Left lung (tissue), 4 donors: ENCODE measurements at regions not wholly inside any gene's neighbourhood (a gene's known extent, or its start where the extent isn't known, plus 50 kb on each side); places are given as distances from the start of the nearest gene placed in this dataset.
"Not testable (repeated sequence)": the region's sequence is repeated elsewhere in the genome, so short reads cannot be mapped to it uniquely, and the experiment has no call there.

Source experiments
- ATAC-seq: fragments of 200-7000 bp; cut with Tn5 transposase; one replicate; pipeline ENCODE4 v1.9.1; 2020; ENCODE audit warnings: moderate library complexity
- DNase-seq, 4 donors: peaks; one replicate each; pipeline ENCODE4 v3.0.0-alpha.2; 2013 to 2020
- H3K27ac ChIP-seq, 2 donors: fragments of 200-600 bp; sonication (generic) in 1 of 2; one replicate each; pipeline versions ENCODE4 v1.5.0 to v1.8.0; 2020 to 2021
- H3K27me3 ChIP-seq, 2 donors: fragments of 200-600 bp; sonication (generic) in 1 of 2; one replicate each; pipeline versions ENCODE4 v1.5.0 to v1.8.0; 2020 to 2021
- H3K36me3 ChIP-seq, 2 donors: fragments of 200-600 bp; sonication (generic) in 1 of 2; one replicate each; pipeline versions ENCODE4 v1.5.0 to v1.8.0; 2020 to 2021
- H3K4me1 ChIP-seq, 2 donors: fragments of 200-600 bp; one replicate each; pipeline ENCODE4 v1.8.0; 2021
- H3K4me3 ChIP-seq, 2 donors: fragments of 200-600 bp; sonication (generic) in 1 of 2; one replicate each; pipeline versions ENCODE4 v1.5.0 to v1.8.0; 2020 to 2021; ENCODE audit warnings: mild to moderate bottlenecking in 1 of 2
- H3K9me3 ChIP-seq, 2 donors: fragments of 200-600 bp; sonication (generic) in 1 of 2; one replicate each; pipeline versions ENCODE4 v1.5.0 to v1.8.0; 2020 to 2021
- intact Hi-C, 2 donors: fragments of 100-400 bp; cut with DNase I; formaldehyde crosslinking; loops; one replicate each; pipeline versions ENCODE4 v1.11.2 to v1.14.2; 2022
- TF ChIP-seq, protein P1 (sequence below), 2 donors: fragments of 200-600 bp; sonication (generic) in 1 of 2; IDR thresholded peaks; one replicate each; pipeline versions ENCODE4 v1.5.0 to v1.8.0; 2021; ENCODE audit warnings: antibody characterized with exemption in 2 of 2
- donor health status: DM: no; HTN: yes; CAD: no.
- donor health status: DM: no; HTN: no; CAD: no.

DNA sequence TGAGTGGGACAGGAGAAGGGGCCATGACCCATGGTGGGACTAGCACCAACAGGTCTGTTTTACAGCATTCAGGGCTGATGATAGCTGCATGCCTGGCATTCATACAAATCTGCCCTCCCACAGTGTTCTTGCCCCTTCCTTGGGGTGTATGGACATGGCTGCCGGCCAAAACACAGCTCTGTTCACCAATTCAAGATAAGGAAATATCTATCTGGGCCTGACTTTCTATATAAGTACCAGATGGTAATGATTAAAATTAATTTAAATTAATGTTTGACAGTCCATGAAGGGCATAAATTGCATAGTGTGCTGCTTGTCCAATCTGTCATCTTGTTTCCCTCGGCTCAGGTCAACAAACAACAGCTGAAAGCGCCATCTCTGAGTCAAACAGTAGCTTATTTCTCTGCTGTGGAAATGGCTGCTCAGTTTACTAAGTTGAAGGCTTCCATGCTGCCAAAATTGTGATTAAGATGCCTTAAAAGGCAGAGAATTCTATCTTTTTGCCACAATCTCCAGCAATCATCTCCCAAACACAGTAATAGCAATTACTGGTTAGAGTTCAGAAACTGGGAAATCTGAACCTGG lies 67.0 kb upstream of the TSPAN7 start:
- H3K36me3 ChIP-seq, result no peaks in the 10 kb centered on the region
- intact Hi-C loops, result no loop called here
- DNase-seq, result no peak
- no peak overlapping the region for H3K27ac ChIP-seq
- H3K9me3 ChIP-seq, result no peaks in the 10 kb centered on the region
- H3K4me1 ChIP-seq, result no peaks in the 10 kb centered on the region
- no peaks in the 10 kb centered on the region for H3K27me3 ChIP-seq
- H3K4me3 ChIP-seq, result no peak overlapping the region
- TF ChIP-seq, protein P1, sequence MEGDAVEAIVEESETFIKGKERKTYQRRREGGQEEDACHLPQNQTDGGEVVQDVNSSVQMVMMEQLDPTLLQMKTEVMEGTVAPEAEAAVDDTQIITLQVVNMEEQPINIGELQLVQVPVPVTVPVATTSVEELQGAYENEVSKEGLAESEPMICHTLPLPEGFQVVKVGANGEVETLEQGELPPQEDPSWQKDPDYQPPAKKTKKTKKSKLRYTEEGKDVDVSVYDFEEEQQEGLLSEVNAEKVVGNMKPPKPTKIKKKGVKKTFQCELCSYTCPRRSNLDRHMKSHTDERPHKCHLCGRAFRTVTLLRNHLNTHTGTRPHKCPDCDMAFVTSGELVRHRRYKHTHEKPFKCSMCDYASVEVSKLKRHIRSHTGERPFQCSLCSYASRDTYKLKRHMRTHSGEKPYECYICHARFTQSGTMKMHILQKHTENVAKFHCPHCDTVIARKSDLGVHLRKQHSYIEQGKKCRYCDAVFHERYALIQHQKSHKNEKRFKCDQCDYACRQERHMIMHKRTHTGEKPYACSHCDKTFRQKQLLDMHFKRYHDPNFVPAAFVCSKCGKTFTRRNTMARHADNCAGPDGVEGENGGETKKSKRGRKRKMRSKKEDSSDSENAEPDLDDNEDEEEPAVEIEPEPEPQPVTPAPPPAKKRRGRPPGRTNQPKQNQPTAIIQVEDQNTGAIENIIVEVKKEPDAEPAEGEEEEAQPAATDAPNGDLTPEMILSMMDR (IDR thresholded peaks at IDR 0.05), result no peak
- ATAC-seq, result no peak

GRCh38 chrX:38499658-38500057 lies 61.7 kb upstream of the TSPAN7 start:
- ATAC-seq, DNase-seq, H3K27ac ChIP-seq, intact Hi-C loops, H3K4me3 ChIP-seq, H3K4me1 ChIP-seq, H3K27me3 ChIP-seq, H3K36me3 ChIP-seq, H3K9me3 ChIP-seq: not testable (repeated sequence)

- Histone ChIP-seq H3K4me1 (no peaks in the 10 kb centered on the region), H3K36me3 (no peaks in the 10 kb centered on the region), H3K9me3 (peaks cover 0 to 3% of the 10 kb centered on the region in 2 donors), H3K27me3 (no peaks in the 10 kb centered on the region), H3K27ac (no peak overlapping the region), H3K4me3 (no peak overlapping the region)
- TF ChIP-seq, protein P1 (IDR thresholded peaks at IDR 0.05), result no peak
- ATAC-seq, result no peak
- intact Hi-C loops, result no loop called here
- no peak for DNase-seq
Measured at GRCh38 chrX:38500141-38500540, 61.2 kb upstream of the TSPAN7 start.

DNA sequence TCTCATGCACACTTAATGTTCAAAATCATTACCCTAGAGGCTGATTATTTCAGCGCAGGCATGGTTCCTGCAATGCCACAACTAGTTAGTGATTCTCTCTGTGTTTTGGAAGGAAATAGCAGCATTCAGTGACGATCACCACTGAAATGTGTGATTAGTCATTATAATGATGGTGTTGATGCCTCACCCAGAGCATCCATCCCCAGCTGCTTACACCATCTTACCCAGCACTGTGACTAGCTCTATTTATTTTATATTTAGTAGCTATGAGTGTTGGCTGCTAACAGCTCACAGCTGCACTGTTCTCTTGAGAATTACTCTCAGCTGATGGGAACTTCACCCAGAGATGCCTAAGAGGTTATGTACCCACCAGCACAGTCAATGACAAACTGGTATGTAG lies 60.5 kb upstream of the TSPAN7 start:
- no peak for ATAC-seq
- intact Hi-C loops, result no loop called here

GRCh38 chrX:38505583-38505982 lies 55.8 kb upstream of the TSPAN7 start:
- TF ChIP-seq, protein P1 (IDR thresholded peaks at IDR 0.05), result no peak
- intact Hi-C loops, result no loop called here

More for the DNA sequence above, 60.5 kb upstream of the TSPAN7 start:
- TF ChIP-seq, protein P1 (IDR thresholded peaks at IDR 0.05), result no peak
- Histone ChIP-seq H3K36me3 (no peaks in the 10 kb centered on the region), H3K27me3 (no peaks in the 10 kb centered on the region), H3K4me3 (no peak overlapping the region), H3K9me3 (peaks cover 0 to 3% of the 10 kb centered on the region in 2 donors), H3K27ac (no peak overlapping the region), H3K4me1 (no peaks in the 10 kb centered on the region)
- DNase-seq, result no peak

More at GRCh38 chrX:38505583-38505982, 55.8 kb upstream of the TSPAN7 start:
- no peaks in the 10 kb centered on the region for H3K27me3 ChIP-seq
- no peaks in the 10 kb centered on the region for H3K36me3 ChIP-seq
- H3K27ac ChIP-seq, result no peak overlapping the region
- peaks cover 0 to 3% of the 10 kb centered on the region in 2 donors for H3K9me3 ChIP-seq
- no peak overlapping the region for H3K4me3 ChIP-seq
- ATAC-seq, result no peak
- no peak for DNase-seq
- H3K4me1 ChIP-seq, result no peaks in the 10 kb centered on the region
